ENCODE measurements at regions not wholly inside any gene's neighbourhood (a gene's known extent, or its start where the extent isn't known, plus 50 kb on each side); places are given as distances from the start of the nearest gene placed in this dataset.

- no peak for DNase-seq (ENCODE audit: low spot score)
- TF ChIP-seq CTCF (IDR thresholded peaks at IDR 0.05) = no peak
- no peak for ATAC-seq (ENCODE audit: low FRiP score)
These were observed 202.0 kb upstream of the FRMD6 start for GRCh38 chr14:51449681-51450080.

- no peak for ATAC-seq (ENCODE audit: low FRiP score)
- no peak for DNase-seq (ENCODE audit: low spot score)
- TF ChIP-seq CTCF (IDR thresholded peaks at IDR 0.05) = no peak
These were observed 200.1 kb upstream of the FRMD6 start for GRCh38 chr14:51451561-51451960.

GRCh38 chr14:51453869-51454268 is 197.8 kb upstream of the FRMD6 start:
- no peak for TF ChIP-seq CTCF (IDR thresholded peaks at IDR 0.05)
- DNase-seq (ENCODE audit: low spot score) = no peak
- ATAC-seq (ENCODE audit: low FRiP score) = no peak

GRCh38 chr14:51454351-51454750 is 197.4 kb upstream of the FRMD6 start:
- ATAC-seq (ENCODE audit: low FRiP score) = no peak
- TF ChIP-seq CTCF (IDR thresholded peaks at IDR 0.05) = no peak
- DNase-seq (ENCODE audit: low spot score) = no peak

GRCh38 chr14:51455041-51455835 is 196.5 kb upstream of the FRMD6 start:
- no peak for DNase-seq (ENCODE audit: low spot score)
- no peak for TF ChIP-seq CTCF (IDR thresholded peaks at IDR 0.05)
- no peak for ATAC-seq (ENCODE audit: low FRiP score)

GRCh38 chr14:51457843-51458562 is 193.7 kb upstream of the FRMD6 start:
- TF ChIP-seq CTCF (IDR thresholded peaks at IDR 0.05) = no peak
- DNase-seq (ENCODE audit: low spot score) = no peak
- ATAC-seq (ENCODE audit: low FRiP score) = no peak

- DNase-seq (ENCODE audit: low spot score) (no peak), ATAC-seq (ENCODE audit: low FRiP score) (no peak)
- no peak for TF ChIP-seq CTCF (IDR thresholded peaks at IDR 0.05)
These were observed 193.2 kb upstream of the FRMD6 start for GRCh38 chr14:51458563-51458955.

All from omental fat pad (tissue), 3 donors.